ENCODE measurements at regions not wholly inside any gene's neighbourhood (a gene's known extent, or its start where the extent isn't known, plus 50 kb on each side); places are given as distances from the start of the nearest gene placed in this dataset.
A peak's percentile ranks its signal among the peaks of the same experiment; 100 is the strongest.
"Not testable (repeated sequence)": the region's sequence is repeated elsewhere in the genome, so short reads cannot be mapped to it uniquely, and the experiment has no call there.

DNA sequence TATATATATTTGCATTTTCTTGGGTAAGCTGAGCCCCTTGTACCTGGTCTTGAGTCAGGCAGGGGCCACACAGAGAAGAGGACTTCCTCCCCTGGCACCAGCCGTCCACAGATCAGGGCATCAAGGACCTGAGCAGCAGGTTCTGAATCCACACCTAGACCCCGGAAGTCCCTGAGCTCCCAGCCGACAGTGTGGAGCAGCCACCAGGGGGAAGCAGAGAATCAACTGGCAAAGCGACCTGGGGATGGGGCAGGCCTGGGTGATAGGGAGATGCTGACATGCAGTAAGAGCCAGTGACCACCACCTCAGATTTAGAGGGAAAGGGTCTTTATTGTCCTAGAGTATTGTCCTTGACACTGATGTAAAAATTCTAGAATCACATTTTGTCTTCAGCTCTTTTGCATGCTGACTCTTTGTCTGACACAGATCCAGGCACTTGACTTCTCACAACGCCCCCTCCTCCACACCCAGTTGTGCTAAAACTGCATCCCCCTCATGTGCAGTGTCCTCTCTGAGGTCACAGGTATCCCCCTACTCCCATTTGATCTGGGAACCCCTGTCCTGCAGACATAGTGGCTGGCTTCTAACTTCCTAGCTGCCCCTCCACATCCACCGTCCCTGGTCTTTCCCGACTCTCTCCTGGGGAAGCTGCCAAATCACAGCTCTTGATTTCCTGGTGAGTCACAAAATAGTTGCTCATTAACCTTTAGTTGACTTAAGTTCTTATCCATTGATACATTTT, 109.3 kb downstream of the GGTLC2 start:
- DNase-seq, result peak; percentile 69 to 88 (median 75)
- Mint-ChIP-seq H3K36me3 (peaks cover 0 to 1% (median 0%) of the 10 kb centered on the region in 3 donors), H3K27ac (peak overlapping the region; percentile 67 to 98 (median 92)), H3K4me3 (peak overlapping the region; percentile 38 to 87 (median 71)), H3K4me1 (peaks cover 74 to 82% (median 80%) of the 10 kb centered on the region in 3 donors), H3K27me3 (no peaks in the 10 kb centered on the region), H3K9me3 (no peaks in the 10 kb centered on the region)
- H3K4me3 ChIP-seq (ENCODE audit: low read length), result no peak overlapping the region
- H3K27ac ChIP-seq (ENCODE audit: low read depth, low read length), result no peak overlapping the region
- ChIA-PET CTCF (interaction anchor here (0.6 to 11.5 kb wide), 50 partner anchors 9 to 368 kb away, joined by 3 to 194 read pairs (median 5); no protein-coding TSS in a partner anchor), POLR2A (interaction anchor here (0.7 to 1.9 kb wide), 10 partner anchors 10 to 130 kb away, joined by 3 to 10 read pairs (median 5); no protein-coding TSS in a partner anchor)
- H3K4me1 ChIP-seq (ENCODE audit: insufficient read depth, low read length), result peaks cover 50% of the 10 kb centered on the region
- no peaks in the 10 kb centered on the region for H3K27me3 ChIP-seq (ENCODE audit: insufficient read depth, low read length, poor library complexity, severe bottlenecking)
- H3K9me3 ChIP-seq (ENCODE audit: low read length), result no peaks in the 10 kb centered on the region
- no peaks in the 10 kb centered on the region for H3K36me3 ChIP-seq (ENCODE audit: insufficient read depth, low read length)

- POLR2A ChIA-PET, result interaction anchor here (1.6 to 1.9 kb wide), 3 partner anchors 34 to 123 kb away, joined by 5 to 7 read pairs (median 5); no protein-coding TSS in a partner anchor
- DNase-seq, result no peak
- H3K4me1 Mint-ChIP-seq, result peaks cover 78 to 86% (median 82%) of the 10 kb centered on the region in 3 donors
- peak overlapping the region in 4 of 7 donors; percentile 20 to 80 (median 54) for H3K4me3 Mint-ChIP-seq
- no peaks in the 10 kb centered on the region for H3K9me3 Mint-ChIP-seq
- Histone ChIP-seq H3K4me3 (ENCODE audit: low read length) (no peak overlapping the region), H3K27me3 (ENCODE audit: insufficient read depth, low read length, poor library complexity, severe bottlenecking) (no peaks in the 10 kb centered on the region), H3K4me1 (ENCODE audit: insufficient read depth, low read length) (peaks cover 50% of the 10 kb centered on the region), H3K36me3 (ENCODE audit: insufficient read depth, low read length) (no peaks in the 10 kb centered on the region), H3K27ac (ENCODE audit: low read depth, low read length) (no peak overlapping the region), H3K9me3 (ENCODE audit: low read length) (no peaks in the 10 kb centered on the region)
- CTCF ChIA-PET, result interaction anchor here (1.0 to 11.5 kb wide), 25 partner anchors 9 to 201 kb away, joined by 3 to 194 read pairs (median 13); no protein-coding TSS in a partner anchor
- peak overlapping the region; percentile 67 to 98 (median 92) for H3K27ac Mint-ChIP-seq
- peaks cover 0 to 1% of the 10 kb centered on the region in 2 donors for H3K27me3 Mint-ChIP-seq
- peaks cover 0 to 4% (median 4%) of the 10 kb centered on the region in 3 donors for H3K36me3 Mint-ChIP-seq
These were observed 109.8 kb downstream of the GGTLC2 start for GRCh38 chr22:22754268-22754657.

DNA sequence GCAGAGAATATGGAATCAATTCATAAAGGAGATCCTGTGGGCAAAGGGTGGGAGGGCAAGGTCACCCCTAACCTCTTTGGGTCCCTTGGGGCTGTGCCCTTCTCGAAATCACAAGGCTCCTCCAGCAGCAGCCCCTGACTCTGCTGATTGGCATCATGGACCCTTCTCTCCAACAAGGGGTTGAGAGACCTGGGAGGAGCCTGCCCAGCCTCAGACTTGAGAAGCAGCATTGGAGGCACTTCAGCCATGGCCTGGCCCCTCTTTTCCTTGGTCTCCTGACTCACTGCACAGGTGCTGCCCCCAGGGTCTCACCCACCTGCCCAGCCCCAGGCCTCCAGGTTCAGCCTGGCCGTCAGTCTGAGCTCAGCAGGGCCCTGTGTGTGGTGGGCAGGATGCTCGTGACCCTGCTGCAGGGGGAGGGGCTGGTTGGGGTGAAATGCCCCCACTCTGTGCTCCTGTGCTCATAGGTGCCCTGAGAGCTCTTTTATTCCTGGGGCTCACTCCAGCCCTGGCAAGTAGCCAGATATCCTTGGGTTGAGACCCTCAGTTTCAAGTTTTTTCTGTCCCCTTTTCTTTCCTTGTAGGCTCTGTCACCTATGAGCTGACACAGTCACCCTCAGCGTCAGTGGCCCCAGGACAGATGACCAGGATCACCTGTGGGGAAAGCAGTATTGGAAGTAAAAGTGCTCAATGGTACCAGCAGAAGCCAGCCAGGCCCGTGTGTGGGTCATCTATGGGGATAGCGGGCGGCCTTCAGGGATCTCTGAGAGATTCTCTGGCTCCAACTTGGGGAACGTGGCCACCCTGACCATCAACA, 110.8 kb downstream of the GGTLC2 start:
- Mint-ChIP-seq H3K27me3 (peaks cover 0 to 2% of the 10 kb centered on the region in 2 donors), H3K36me3 (peaks cover 0 to 11% (median 9%) of the 10 kb centered on the region in 3 donors), H3K4me1 (peaks cover 79 to 86% (median 84%) of the 10 kb centered on the region in 3 donors), H3K9me3 (no peaks in the 10 kb centered on the region), H3K4me3 (peak overlapping the region in 5 of 7 donors; percentile 7 to 96 (median 78)), H3K27ac (peak overlapping the region; percentile 88 to 98 (median 93))
- Histone ChIP-seq H3K27me3 (ENCODE audit: insufficient read depth, low read length, poor library complexity, severe bottlenecking) (no peaks in the 10 kb centered on the region), H3K27ac (ENCODE audit: low read depth, low read length) (no peak overlapping the region), H3K36me3 (ENCODE audit: insufficient read depth, low read length) (no peaks in the 10 kb centered on the region), H3K9me3 (ENCODE audit: low read length) (no peaks in the 10 kb centered on the region), H3K4me3 (ENCODE audit: low read length) (no peak overlapping the region), H3K4me1 (ENCODE audit: insufficient read depth, low read length) (peaks cover 50% of the 10 kb centered on the region)
- CTCF ChIA-PET, result interaction anchor here (1.0 to 11.5 kb wide), 10 partner anchors 9 to 189 kb away, joined by 3 to 194 read pairs (median 31); no protein-coding TSS in a partner anchor
- no peak for DNase-seq
- POLR2A ChIA-PET, result no interaction called here

- ChIA-PET POLR2A (no interaction called here), CTCF (interaction anchor here (0.9 to 11.5 kb wide), 9 partner anchors 9 to 129 kb away, joined by 3 to 194 read pairs (median 7); no protein-coding TSS in a partner anchor)
- DNase-seq, result no peak
- Mint-ChIP-seq H3K9me3 (no peaks in the 10 kb centered on the region), H3K27ac (peak overlapping the region; percentile 88 to 98 (median 90)), H3K4me3 (peak overlapping the region; percentile 46 to 98 (median 80)), H3K27me3 (peaks cover 0 to 2% of the 10 kb centered on the region in 2 donors), H3K4me1 (peaks cover 81 to 90% (median 89%) of the 10 kb centered on the region in 3 donors), H3K36me3 (peaks cover 0 to 15% (median 15%) of the 10 kb centered on the region in 3 donors)
- Histone ChIP-seq H3K4me3 (ENCODE audit: low read length) (no peak overlapping the region), H3K9me3 (ENCODE audit: low read length) (no peaks in the 10 kb centered on the region), H3K4me1 (ENCODE audit: insufficient read depth, low read length) (peaks cover 50% of the 10 kb centered on the region), H3K36me3 (ENCODE audit: insufficient read depth, low read length) (no peaks in the 10 kb centered on the region), H3K27me3 (ENCODE audit: insufficient read depth, low read length, poor library complexity, severe bottlenecking) (no peaks in the 10 kb centered on the region), H3K27ac (ENCODE audit: low read depth, low read length) (no peak overlapping the region)
These were observed 111.3 kb downstream of the GGTLC2 start for GRCh38 chr22:22755778-22756100.

GRCh38 chr22:22756109-22756508, 111.7 kb downstream of the GGTLC2 start:
- Histone ChIP-seq H3K9me3 (ENCODE audit: low read length) (no peaks in the 10 kb centered on the region), H3K4me3 (ENCODE audit: low read length) (no peak overlapping the region), H3K36me3 (ENCODE audit: insufficient read depth, low read length) (no peaks in the 10 kb centered on the region), H3K27ac (ENCODE audit: low read depth, low read length) (no peak overlapping the region), H3K27me3 (ENCODE audit: insufficient read depth, low read length, poor library complexity, severe bottlenecking) (no peaks in the 10 kb centered on the region), H3K4me1 (ENCODE audit: insufficient read depth, low read length) (peaks cover 50% of the 10 kb centered on the region)
- H3K36me3 Mint-ChIP-seq, result peaks cover 0 to 19% (median 19%) of the 10 kb centered on the region in 3 donors
- H3K27me3 Mint-ChIP-seq, result peaks cover 0 to 2% of the 10 kb centered on the region in 2 donors
- no peaks in the 10 kb centered on the region for H3K9me3 Mint-ChIP-seq
- ChIA-PET POLR2A (interaction anchor here (1.2 kb wide), 1 partner anchor 62 kb away, joined by 4 read pairs; no protein-coding TSS in a partner anchor), CTCF (interaction anchor here (0.9 to 11.5 kb wide), 9 partner anchors 10 to 128 kb away, joined by 3 to 194 read pairs (median 7); no protein-coding TSS in a partner anchor)
- peak overlapping the region; percentile 88 to 98 (median 90) for H3K27ac Mint-ChIP-seq
- DNase-seq, result no peak
- peak overlapping the region; percentile 74 to 98 (median 89) for H3K4me3 Mint-ChIP-seq
- H3K4me1 Mint-ChIP-seq, result peaks cover 85 to 93% (median 93%) of the 10 kb centered on the region in 3 donors

GRCh38 chr22:22756551-22757201, 112.3 kb downstream of the GGTLC2 start:
- peaks cover 87 to 97% (median 96%) of the 10 kb centered on the region in 3 donors for H3K4me1 Mint-ChIP-seq
- peak in 1 of 5 donors; percentile 28 for DNase-seq
- H3K9me3 ChIP-seq (ENCODE audit: low read length); H3K4me3 ChIP-seq (ENCODE audit: low read length); H3K27ac ChIP-seq (ENCODE audit: low read depth, low read length); H3K9me3 Mint-ChIP-seq; H3K27me3 Mint-ChIP-seq; H3K27me3 ChIP-seq (ENCODE audit: insufficient read depth, low read length, poor library complexity, severe bottlenecking); H3K36me3 ChIP-seq (ENCODE audit: insufficient read depth, low read length): not testable (repeated sequence)
- peaks cover 50% of the 10 kb centered on the region for H3K4me1 ChIP-seq (ENCODE audit: insufficient read depth, low read length)
- H3K4me3 Mint-ChIP-seq, result peak overlapping the region; percentile 74 to 98 (median 89)
- POLR2A ChIA-PET, result interaction anchor here (1.2 kb wide), 2 partner anchors 62 to 64 kb away, joined by 3 to 4 read pairs; no protein-coding TSS in a partner anchor
- CTCF ChIA-PET, result interaction anchor here (0.9 to 11.5 kb wide), 9 partner anchors 10 to 128 kb away, joined by 3 to 194 read pairs (median 7); no protein-coding TSS in a partner anchor
- peaks cover 0 to 20% (median 20%) of the 10 kb centered on the region in 3 donors for H3K36me3 Mint-ChIP-seq
- H3K27ac Mint-ChIP-seq, result peak overlapping the region; percentile 88 to 98 (median 90)

DNA sequence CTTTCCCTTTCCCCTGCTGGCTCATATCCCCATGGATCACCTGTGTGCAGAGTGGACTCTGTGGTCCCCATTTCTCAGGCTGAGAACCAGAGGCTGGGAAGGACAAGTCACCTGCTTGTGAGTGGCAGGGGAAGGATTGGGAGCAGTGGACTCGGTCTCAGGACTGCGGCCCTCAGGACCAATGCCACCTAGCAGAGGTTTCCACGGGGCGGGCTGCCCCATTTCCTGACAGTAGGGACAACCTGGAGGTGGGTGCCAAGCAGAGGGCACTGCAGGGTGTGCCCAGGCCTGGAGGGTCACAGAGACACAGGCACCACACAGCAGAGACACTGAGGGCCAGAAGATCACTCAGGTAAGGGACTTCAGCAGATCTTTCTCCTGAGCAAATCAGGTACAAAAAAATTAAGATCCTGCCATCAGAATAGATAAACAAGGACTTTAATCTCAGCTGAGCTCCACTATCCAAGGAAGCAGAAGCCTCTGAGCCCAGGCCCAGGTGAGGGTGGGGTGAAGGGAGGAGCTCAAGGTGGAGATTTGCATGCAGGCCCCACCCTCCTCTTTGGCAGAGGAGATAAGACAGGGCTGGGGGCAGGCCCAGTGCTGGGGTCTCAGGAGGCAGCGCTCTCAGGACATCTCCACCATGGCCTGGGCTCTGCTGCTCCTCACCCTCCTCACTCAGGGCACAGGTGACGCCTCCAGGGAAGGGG, 113.8 kb downstream of the GGTLC2 start:
- not testable (repeated sequence) for H3K4me3 ChIP-seq (ENCODE audit: low read length); H3K27me3 ChIP-seq (ENCODE audit: insufficient read depth, low read length, poor library complexity, severe bottlenecking); H3K36me3 ChIP-seq (ENCODE audit: insufficient read depth, low read length); DNase-seq; H3K27ac ChIP-seq (ENCODE audit: low read depth, low read length); H3K27me3 Mint-ChIP-seq; H3K9me3 ChIP-seq (ENCODE audit: low read length); H3K9me3 Mint-ChIP-seq
- Mint-ChIP-seq H3K27ac (peak overlapping the region; percentile 91 to 99 (median 96)), H3K4me3 (peak overlapping the region; percentile 79 to 98 (median 96)), H3K36me3 (peaks cover 0 to 35% (median 20%) of the 10 kb centered on the region in 3 donors), H3K4me1 (peaks cover 86 to 98% (median 95%) of the 10 kb centered on the region in 3 donors)
- ChIA-PET CTCF (interaction anchor here (1.0 to 11.5 kb wide), 4 partner anchors 12 to 119 kb away, joined by 3 to 194 read pairs (median 56); no protein-coding TSS in a partner anchor), POLR2A (interaction anchor here (1.5 kb wide), 1 partner anchor 30 kb away, joined by 5 read pairs; no protein-coding TSS in a partner anchor)
- H3K4me1 ChIP-seq (ENCODE audit: insufficient read depth, low read length), result peaks cover 47% of the 10 kb centered on the region
